Mesenchymal stem cell (in vitro differentiated cells and primary cell): ENCODE measurements at regions not wholly inside any gene's neighbourhood (a gene's known extent, or its start where the extent isn't known, plus 50 kb on each side); places are given as distances from the start of the nearest gene placed in this dataset.
"Not testable (repeated sequence)": the region's sequence is repeated elsewhere in the genome, so short reads cannot be mapped to it uniquely, and the experiment has no call there.

Source experiments
- DNase-seq: peaks from one replicate; pipeline ENCODE4 v3.0.0-alpha.2; 2013
- H2AFZ ChIP-seq: one replicate; pipeline ENCODE4 v1.6.1; 2013; ENCODE audit warnings: low read depth, mild to moderate bottlenecking, control low read depth, inconsistent platforms, low read length, moderate library complexity
- H2AK5ac ChIP-seq: 2 replicates; pipeline ENCODE4 v1.6.1; 2013; ENCODE audit warnings: low read length, moderate library complexity, mild to moderate bottlenecking, inconsistent platforms; ENCODE audit not compliant: severe bottlenecking
- H2BK120ac ChIP-seq: one replicate; pipeline ENCODE4 v1.6.1; 2013; ENCODE audit warnings: low read depth, mild to moderate bottlenecking, inconsistent platforms, low read length, moderate library complexity
- H2BK12ac ChIP-seq, 2 experiments: one replicate each; pipeline ENCODE4 v1.6.1; 2013; ENCODE audit warnings: inconsistent platforms in 2 of 2, low read length in 2 of 2, mild to moderate bottlenecking in 2 of 2, moderate library complexity in 2 of 2, control low read depth in 1 of 2
- H2BK15ac ChIP-seq: one replicate; pipeline ENCODE4 v1.6.1; 2013; ENCODE audit warnings: mild to moderate bottlenecking, low read depth, inconsistent platforms; ENCODE audit not compliant: poor library complexity, severe bottlenecking
- H2BK5ac ChIP-seq: 2 replicates; pipeline ENCODE4 v1.6.1; 2013; ENCODE audit warnings: low read depth, mild to moderate bottlenecking, low read length, control low read depth, inconsistent platforms; ENCODE audit not compliant: poor library complexity, severe bottlenecking
- H3K14ac ChIP-seq, 2 experiments: one replicate each; pipeline ENCODE4 v1.6.1; 2013; ENCODE audit warnings: inconsistent platforms in 2 of 2, low read length in 2 of 2, control low read depth in 1 of 2, mild to moderate bottlenecking in 1 of 2, moderate library complexity in 1 of 2
- H3K18ac ChIP-seq, 2 experiments: one replicate each; pipeline ENCODE4 v1.6.1; 2013; ENCODE audit warnings: inconsistent platforms in 2 of 2, low read length in 2 of 2, control low read depth in 1 of 2, low read depth in 1 of 2, mild to moderate bottlenecking in 1 of 2
- H3K23ac ChIP-seq, 2 experiments: one replicate each; pipeline ENCODE4 v1.6.1; 2013; ENCODE audit warnings: inconsistent platforms in 2 of 2, low read length in 2 of 2, mild to moderate bottlenecking in 2 of 2, moderate library complexity in 2 of 2, control low read depth in 1 of 2
- H3K27ac ChIP-seq: 2 replicates; pipeline ENCODE4 v1.5.1; 2013; ENCODE audit warnings: mild to moderate bottlenecking, moderate library complexity, low read length, control low read depth, inconsistent platforms; ENCODE audit not compliant: poor library complexity, severe bottlenecking
- H3K27me3 ChIP-seq, 2 experiments: 2 replicates each; pipeline versions ENCODE4 v1.6.1 to v1.7.0; 2013; ENCODE audit warnings: low read length in 2 of 2, mild to moderate bottlenecking in 2 of 2, moderate library complexity in 2 of 2, control low read depth in 1 of 2, inconsistent platforms in 1 of 2; ENCODE audit not compliant: control insufficient read depth in 1 of 2, insufficient read depth in 1 of 2
- H3K36me3 ChIP-seq, 2 experiments: 2 replicates each; pipeline versions ENCODE4 v1.6.1 to v1.7.0; 2013; ENCODE audit warnings: low read length in 2 of 2, control low read depth in 1 of 2, inconsistent platforms in 1 of 2, low read depth in 1 of 2, mild to moderate bottlenecking in 1 of 2; ENCODE audit not compliant: insufficient read depth in 2 of 2, control insufficient read depth in 1 of 2
- H3K4ac ChIP-seq, 2 experiments: one replicate each; pipeline ENCODE4 v1.6.1; 2013; ENCODE audit warnings: inconsistent platforms in 2 of 2, low read length in 2 of 2, mild to moderate bottlenecking in 2 of 2, moderate library complexity in 2 of 2, control low read depth in 1 of 2, low read depth in 1 of 2
- H3K4me1 ChIP-seq: 2 replicates; pipeline ENCODE4 v1.6.1; 2013; ENCODE audit warnings: low read depth, low read length, control low read depth; ENCODE audit not compliant: control insufficient read depth, insufficient read depth
- H3K4me2 ChIP-seq: 2 replicates; pipeline ENCODE4 v1.6.1; 2013; ENCODE audit warnings: low read length, mild to moderate bottlenecking, inconsistent platforms; ENCODE audit not compliant: poor library complexity, severe bottlenecking
- H3K4me3 ChIP-seq, 2 experiments: 2 replicates each; pipeline versions ENCODE4 v1.5.1 to v1.7.0; 2013; ENCODE audit warnings: low read length in 2 of 2, mild to moderate bottlenecking in 2 of 2, control low read depth in 1 of 2, low read depth in 1 of 2; ENCODE audit not compliant: insufficient read depth in 1 of 2
- H3K79me1 ChIP-seq: replicated peaks from 2 replicates; pipeline ENCODE4 v1.6.1; 2013; ENCODE audit warnings: mild to moderate bottlenecking, control low read depth, low read length, inconsistent platforms; ENCODE audit not compliant: poor library complexity, severe bottlenecking
- H3K9ac ChIP-seq: 2 replicates; pipeline ENCODE4 v1.7.0; 2013; ENCODE audit warnings: mild to moderate bottlenecking, low read length, moderate library complexity
- H3K9me3 ChIP-seq: 2 replicates; pipeline ENCODE4 v1.7.0; 2013; ENCODE audit warnings: mild to moderate bottlenecking, low read length; ENCODE audit not compliant: control insufficient read depth
- H4K8ac ChIP-seq: one replicate; pipeline ENCODE4 v1.6.1; 2013; ENCODE audit warnings: inconsistent platforms, mild to moderate bottlenecking, low read length, moderate library complexity
- H4K91ac ChIP-seq: one replicate; pipeline ENCODE4 v1.6.1; 2013; ENCODE audit warnings: mild to moderate bottlenecking, low read length, inconsistent platforms
- WGBS: methylation state at CpG from one replicate; pipeline ENCODE4 v1.1.7; 2013; ENCODE audit warnings: mixed read lengths; 5-methylcytosine and 5-hydroxymethylcytosine counted together

DNA sequence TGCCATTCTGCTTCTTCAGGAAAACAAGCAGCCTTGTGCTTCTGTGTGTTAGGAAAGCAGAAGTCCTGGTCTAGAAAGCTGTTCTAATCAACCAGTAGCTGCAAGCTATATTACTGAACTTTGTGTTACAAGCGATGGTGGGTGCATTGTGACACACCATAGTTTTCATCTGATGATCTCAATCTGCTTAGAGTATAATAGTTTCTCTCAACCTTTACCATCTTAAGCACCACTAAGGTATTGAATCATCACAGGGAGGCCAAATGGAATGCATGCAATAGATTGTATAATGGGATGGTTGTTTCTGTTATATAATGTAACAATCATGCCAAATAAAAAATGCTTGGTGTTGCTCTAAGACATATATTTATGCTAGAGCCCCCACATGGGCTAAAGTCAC lies 771.7 kb downstream of the NOVA1 start:
- H2BK12ac ChIP-seq, result no peak overlapping the region
- H3K27ac ChIP-seq, result no peak overlapping the region
- H2BK5ac ChIP-seq, result no peak overlapping the region
- no peak overlapping the region for H3K4ac ChIP-seq
- no peak overlapping the region for H3K23ac ChIP-seq
- no peak overlapping the region for H3K4me2 ChIP-seq
- no peak overlapping the region for H2AK5ac ChIP-seq
- no peak overlapping the region for H2BK15ac ChIP-seq
- no peak overlapping the region for H4K91ac ChIP-seq
- H3K4me3 ChIP-seq, result no peak overlapping the region
- no peak overlapping the region for H3K18ac ChIP-seq
- H3K36me3 ChIP-seq, result no peaks in the 10 kb centered on the region
- no peaks in the 10 kb centered on the region for H3K4me1 ChIP-seq
- H4K8ac ChIP-seq, result no peak overlapping the region
- H2BK120ac ChIP-seq, result no peak overlapping the region
- WGBS, result no CpG with 5 or more reads among the region's 1 CpG
- no peak overlapping the region for H3K14ac ChIP-seq
- H3K27me3 ChIP-seq, result no peaks in the 10 kb centered on the region
- H3K79me1 ChIP-seq, result no peaks in the 10 kb centered on the region
- H3K9ac ChIP-seq, result no peak overlapping the region
- H2AFZ ChIP-seq, result no peak overlapping the region
- no peaks in the 10 kb centered on the region for H3K9me3 ChIP-seq
- no peak for DNase-seq

DNA sequence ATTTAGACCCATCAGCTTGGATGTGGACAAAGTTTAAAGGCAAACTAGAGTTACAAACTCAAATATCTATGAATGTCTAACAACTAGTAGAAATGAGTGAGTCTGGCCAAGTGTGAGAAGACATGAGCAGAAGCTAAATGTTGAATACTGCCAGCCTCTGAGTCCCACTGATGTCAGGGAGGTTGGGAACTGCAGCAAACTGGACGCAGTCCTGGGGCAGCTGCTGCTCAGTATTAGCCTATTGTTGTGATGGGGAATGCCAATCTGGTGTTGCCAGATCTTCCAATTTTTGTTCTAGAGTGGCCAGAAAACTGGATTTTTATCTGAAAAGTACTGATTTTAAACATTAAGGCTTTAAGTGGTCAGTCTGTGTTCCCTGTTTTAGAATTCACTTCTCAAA lies 770.4 kb upstream of the STXBP6 start:
- no peak overlapping the region for H3K9ac ChIP-seq
- no peak overlapping the region for H2AFZ ChIP-seq
- no peak overlapping the region for H3K4ac ChIP-seq
- no peaks in the 10 kb centered on the region for H3K79me1 ChIP-seq
- H2AK5ac ChIP-seq, result no peak overlapping the region
- H3K9me3 ChIP-seq, result no peaks in the 10 kb centered on the region
- no peak overlapping the region for H4K8ac ChIP-seq
- no peak overlapping the region for H2BK5ac ChIP-seq
- H3K4me1 ChIP-seq, result no peaks in the 10 kb centered on the region
- no peak overlapping the region for H3K27ac ChIP-seq
- H3K4me3 ChIP-seq, result no peak overlapping the region
- DNase-seq, result no peak
- H3K4me2 ChIP-seq, result no peak overlapping the region
- H2BK12ac ChIP-seq, result no peak overlapping the region
- no peak overlapping the region for H3K18ac ChIP-seq
- H2BK15ac ChIP-seq, result no peak overlapping the region
- H3K36me3 ChIP-seq, result no peaks in the 10 kb centered on the region
- no peaks in the 10 kb centered on the region for H3K27me3 ChIP-seq
- H3K23ac ChIP-seq, result no peak overlapping the region
- no peak overlapping the region for H3K14ac ChIP-seq
- 83% methylated on average over 1 of the region's 1 CpG for WGBS
- H2BK120ac ChIP-seq, result no peak overlapping the region
- H4K91ac ChIP-seq, result no peak overlapping the region

DNA sequence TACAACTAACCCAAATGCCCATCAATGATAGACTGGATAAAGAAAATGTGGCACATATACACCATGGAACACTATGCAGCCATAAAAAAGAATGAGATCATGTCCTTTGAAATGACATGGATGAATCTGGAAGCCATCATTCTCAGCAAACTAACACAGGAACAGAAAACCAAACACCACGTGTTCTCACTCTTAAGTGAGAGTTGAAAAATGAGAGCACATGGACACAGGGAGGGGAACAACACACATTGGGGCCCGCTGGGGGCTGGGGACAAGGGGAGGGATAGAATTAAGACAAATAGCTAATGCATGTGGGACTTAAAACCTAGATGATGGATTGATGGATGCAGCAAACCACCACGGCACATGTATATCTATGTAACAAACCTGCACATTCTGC lies 764.7 kb upstream of the STXBP6 start:
- not testable (repeated sequence) for DNase-seq, H3K18ac ChIP-seq, H3K4ac ChIP-seq, H3K79me1 ChIP-seq, H2BK15ac ChIP-seq, H3K4me2 ChIP-seq, H3K36me3 ChIP-seq, H4K8ac ChIP-seq, H2BK120ac ChIP-seq, H2AK5ac ChIP-seq, H3K27ac ChIP-seq, H2AFZ ChIP-seq, H3K4me1 ChIP-seq, H3K9me3 ChIP-seq, H2BK12ac ChIP-seq, H2BK5ac ChIP-seq, H3K9ac ChIP-seq, H3K23ac ChIP-seq, H4K91ac ChIP-seq, H3K4me3 ChIP-seq, H3K27me3 ChIP-seq, H3K14ac ChIP-seq
- 86% methylated on average over 3 of the region's 3 CpGs for WGBS

DNA sequence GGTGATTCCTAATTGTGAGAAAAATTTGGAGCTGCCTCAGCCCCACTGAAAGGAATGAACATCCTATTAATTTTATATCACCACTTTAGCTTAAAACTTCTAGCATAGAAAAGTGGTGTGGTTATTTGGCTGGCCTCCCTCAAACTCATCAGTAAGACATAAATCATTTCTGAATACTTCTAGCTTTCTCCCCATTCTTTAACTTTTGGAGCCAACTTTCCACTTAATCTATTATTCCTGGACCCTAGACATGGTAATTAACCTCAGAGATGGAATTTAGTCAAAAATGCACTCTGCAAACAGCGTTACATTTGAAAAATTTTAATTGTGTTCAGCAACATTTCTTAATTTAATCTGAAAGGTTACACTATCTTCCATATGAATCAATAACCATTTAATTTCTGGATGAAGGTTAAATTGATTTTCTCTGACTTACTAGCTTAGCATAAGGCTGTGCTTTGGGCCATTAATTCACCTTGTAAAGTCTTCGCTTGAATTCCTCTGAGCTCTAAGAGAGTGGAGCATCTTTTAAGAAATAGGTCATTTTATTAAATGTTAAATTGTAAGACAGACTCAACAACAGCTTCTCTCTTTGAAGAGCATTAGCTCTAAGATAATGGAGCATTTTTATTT lies 753.6 kb upstream of the STXBP6 start:
- DNase-seq, result no peak
- Histone ChIP-seq H3K27me3 (no peaks in the 10 kb centered on the region), H2BK12ac (no peak overlapping the region), H3K23ac (no peak overlapping the region), H2AK5ac (no peak overlapping the region), H4K91ac (no peak overlapping the region), H2BK120ac (no peak overlapping the region), H3K18ac (no peak overlapping the region), H3K27ac (no peak overlapping the region), H3K9me3 (peaks cover 2% of the 10 kb centered on the region), H3K36me3 (no peaks in the 10 kb centered on the region), H2AFZ (no peak overlapping the region), H3K9ac (no peak overlapping the region), H3K4me1 (no peaks in the 10 kb centered on the region), H4K8ac (no peak overlapping the region), H3K4me3 (no peak overlapping the region), H3K14ac (no peak overlapping the region), H3K4me2 (no peak overlapping the region), H2BK5ac (no peak overlapping the region), H2BK15ac (no peak overlapping the region), H3K4ac (no peak overlapping the region), H3K79me1 (no peaks in the 10 kb centered on the region)
- no CpG with 5 or more reads among the region's 2 CpGs for WGBS
